ENCODE measurements at regions not wholly inside any gene's neighbourhood (a gene's known extent, or its start where the extent isn't known, plus 50 kb on each side); places are given as distances from the start of the nearest gene placed in this dataset.

DNA sequence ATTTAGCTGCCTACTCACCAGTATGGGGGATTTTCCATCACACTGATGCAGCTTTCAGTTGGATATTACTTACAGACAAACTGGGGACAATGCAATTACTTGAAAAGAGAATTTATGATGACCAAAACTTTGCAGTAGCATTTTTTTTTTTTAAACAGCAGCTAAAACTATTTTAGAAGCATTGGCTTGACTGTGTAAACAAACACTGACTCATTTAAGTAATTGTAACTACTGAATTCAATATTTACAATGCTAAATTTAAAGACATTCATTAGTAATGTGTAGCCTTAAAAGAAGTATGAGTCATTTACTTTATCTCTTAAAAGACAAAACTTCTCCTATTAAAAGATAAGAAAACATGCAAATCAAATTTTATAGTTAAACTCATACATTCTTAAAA lies 295.9 kb upstream of the FERMT1 start:
- Histone ChIP-seq H3K36me3 (ENCODE audit: control insufficient read depth in 2 of 2, insufficient read depth in 1 of 2, low read length in 2 of 2) (no peaks in the 10 kb centered on the region), H3K27ac (ENCODE audit: extremely low read depth, low read depth, low read length) (no peak overlapping the region), H3K4me1 (ENCODE audit: control insufficient read depth, insufficient read depth, low read length) (peaks cover 7% of the 10 kb centered on the region), H3K9me3 (ENCODE audit: control insufficient read depth, insufficient read depth, low read depth, low read length) (no peaks in the 10 kb centered on the region), H3K4me3 (ENCODE audit: low read depth, low read length) (no peak overlapping the region)
- TF ChIP-seq, protein P1, sequence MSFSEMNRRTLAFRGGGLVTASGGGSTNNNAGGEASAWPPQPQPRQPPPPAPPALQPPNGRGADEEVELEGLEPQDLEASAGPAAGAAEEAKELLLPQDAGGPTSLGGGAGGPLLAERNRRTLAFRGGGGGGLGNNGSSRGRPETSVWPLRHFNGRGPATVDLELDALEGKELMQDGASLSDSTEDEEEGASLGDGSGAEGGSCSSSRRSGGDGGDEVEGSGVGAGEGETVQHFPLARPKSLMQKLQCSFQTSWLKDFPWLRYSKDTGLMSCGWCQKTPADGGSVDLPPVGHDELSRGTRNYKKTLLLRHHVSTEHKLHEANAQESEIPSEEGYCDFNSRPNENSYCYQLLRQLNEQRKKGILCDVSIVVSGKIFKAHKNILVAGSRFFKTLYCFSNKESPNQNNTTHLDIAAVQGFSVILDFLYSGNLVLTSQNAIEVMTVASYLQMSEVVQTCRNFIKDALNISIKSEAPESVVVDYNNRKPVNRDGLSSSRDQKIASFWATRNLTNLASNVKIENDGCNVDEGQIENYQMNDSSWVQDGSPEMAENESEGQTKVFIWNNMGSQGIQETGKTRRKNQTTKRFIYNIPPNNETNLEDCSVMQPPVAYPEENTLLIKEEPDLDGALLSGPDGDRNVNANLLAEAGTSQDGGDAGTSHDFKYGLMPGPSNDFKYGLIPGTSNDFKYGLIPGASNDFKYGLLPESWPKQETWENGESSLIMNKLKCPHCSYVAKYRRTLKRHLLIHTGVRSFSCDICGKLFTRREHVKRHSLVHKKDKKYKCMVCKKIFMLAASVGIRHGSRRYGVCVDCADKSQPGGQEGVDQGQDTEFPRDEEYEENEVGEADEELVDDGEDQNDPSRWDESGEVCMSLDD (tag by site-specific recombination; IDR thresholded peaks at IDR 0.05), result no peak
- TF ChIP-seq ZEB2 (tag by site-specific recombination; IDR thresholded peaks at IDR 0.05), result no peak
- no peak for TF ChIP-seq ZNF223 (tag by site-specific recombination; IDR thresholded peaks at IDR 0.05)
- TF ChIP-seq ZBTB17 (tag by site-specific recombination; IDR thresholded peaks at IDR 0.05), result no peak
- ChIA-PET POLR2A (no interaction called here), CTCF (interaction anchor here (1.1 kb wide), 1 partner anchor 154 kb away, joined by 5 read pairs; no protein-coding TSS in a partner anchor)

- no peak overlapping the region for H3K4me3 ChIP-seq (ENCODE audit: low read depth, low read length)
- no peak overlapping the region for H3K27ac ChIP-seq (ENCODE audit: extremely low read depth, low read depth, low read length)
- peaks cover 7% of the 10 kb centered on the region for H3K4me1 ChIP-seq (ENCODE audit: control insufficient read depth, insufficient read depth, low read length)
- no peaks in the 10 kb centered on the region for H3K36me3 ChIP-seq (ENCODE audit: control insufficient read depth in 2 of 2, insufficient read depth in 1 of 2, low read length in 2 of 2)
- no peak for TF ChIP-seq ZNF596 (tag by site-specific recombination; IDR thresholded peaks at IDR 0.05)
- TF ChIP-seq ZNF175 (tag by site-specific recombination; IDR thresholded peaks at IDR 0.05), result no peak
- TF ChIP-seq, protein P2, sequence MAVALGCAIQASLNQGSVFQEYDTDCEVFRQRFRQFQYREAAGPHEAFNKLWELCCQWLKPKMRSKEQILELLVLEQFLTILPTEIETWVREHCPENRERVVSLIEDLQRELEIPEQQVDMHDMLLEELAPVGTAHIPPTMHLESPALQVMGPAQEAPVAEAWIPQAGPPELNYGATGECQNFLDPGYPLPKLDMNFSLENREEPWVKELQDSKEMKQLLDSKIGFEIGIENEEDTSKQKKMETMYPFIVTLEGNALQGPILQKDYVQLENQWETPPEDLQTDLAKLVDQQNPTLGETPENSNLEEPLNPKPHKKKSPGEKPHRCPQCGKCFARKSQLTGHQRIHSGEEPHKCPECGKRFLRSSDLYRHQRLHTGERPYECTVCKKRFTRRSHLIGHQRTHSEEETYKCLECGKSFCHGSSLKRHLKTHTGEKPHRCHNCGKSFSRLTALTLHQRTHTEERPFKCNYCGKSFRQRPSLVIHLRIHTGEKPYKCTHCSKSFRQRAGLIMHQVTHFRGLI (tag by site-specific recombination; IDR thresholded peaks at IDR 0.05), result no peak
- TF ChIP-seq ZNF157 (tag by site-specific recombination; IDR thresholded peaks at IDR 0.05), result no peak
- TF ChIP-seq ZNF670 (tag by site-specific recombination; IDR thresholded peaks at IDR 0.05; ENCODE audit: low read depth), result no peak
- no peak for TF ChIP-seq ZSCAN4 (tag by site-specific recombination; IDR thresholded peaks at IDR 0.05)
- TF ChIP-seq ZNF48 (tag by site-specific recombination; IDR thresholded peaks at IDR 0.05), result no peak
- TF ChIP-seq ZNF600 (tag by site-specific recombination; IDR thresholded peaks at IDR 0.05), result no peak
- no peak for TF ChIP-seq ZNF292 (tag by site-specific recombination; IDR thresholded peaks at IDR 0.05; ENCODE audit: borderline replicate concordance, low read depth)
- TF ChIP-seq, protein P3, sequence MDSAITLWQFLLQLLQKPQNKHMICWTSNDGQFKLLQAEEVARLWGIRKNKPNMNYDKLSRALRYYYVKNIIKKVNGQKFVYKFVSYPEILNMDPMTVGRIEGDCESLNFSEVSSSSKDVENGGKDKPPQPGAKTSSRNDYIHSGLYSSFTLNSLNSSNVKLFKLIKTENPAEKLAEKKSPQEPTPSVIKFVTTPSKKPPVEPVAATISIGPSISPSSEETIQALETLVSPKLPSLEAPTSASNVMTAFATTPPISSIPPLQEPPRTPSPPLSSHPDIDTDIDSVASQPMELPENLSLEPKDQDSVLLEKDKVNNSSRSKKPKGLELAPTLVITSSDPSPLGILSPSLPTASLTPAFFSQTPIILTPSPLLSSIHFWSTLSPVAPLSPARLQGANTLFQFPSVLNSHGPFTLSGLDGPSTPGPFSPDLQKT (IDR thresholded peaks at IDR 0.05; ENCODE audit: borderline replicate concordance, low read depth, low read length), result no peak
- TF ChIP-seq ZNF660 (tag by site-specific recombination; IDR thresholded peaks at IDR 0.05), result no peak
- no peak for TF ChIP-seq REPIN1 (tag by site-specific recombination; IDR thresholded peaks at IDR 0.05; ENCODE audit: low read depth)
- CTCF ChIA-PET, result no interaction called here
- POLR2A ChIA-PET, result no interaction called here
- H3K9me3 ChIP-seq (ENCODE audit: control insufficient read depth, insufficient read depth, low read depth, low read length), result no peaks in the 10 kb centered on the region
These were observed 293.5 kb upstream of the FERMT1 start for GRCh38 chr20:6416371-6416770.

- POLR2A ChIA-PET, result no interaction called here
- TF ChIP-seq ZNF146 (tag by site-specific recombination; IDR thresholded peaks at IDR 0.05) (no peak), ZNF76 (tag by site-specific recombination; IDR thresholded peaks at IDR 0.05; ENCODE audit: borderline replicate concordance, low read depth) (no peak), GLIS1 (tag by site-specific recombination; IDR thresholded peaks at IDR 0.05) (no peak), ZNF10 (tag by site-specific recombination; IDR thresholded peaks at IDR 0.05) (no peak), ZNF776 (tag by site-specific recombination; IDR thresholded peaks at IDR 0.05; ENCODE audit: borderline replicate concordance) (no peak), SCRT1 (tag by site-specific recombination; IDR thresholded peaks at IDR 0.05; ENCODE audit: borderline replicate concordance) (no peak), PRDM6 (tag by site-specific recombination; IDR thresholded peaks at IDR 0.05) (no peak), ZNF621 (tag by site-specific recombination; IDR thresholded peaks at IDR 0.05) (no peak), KLF9 (tag by site-specific recombination; IDR thresholded peaks at IDR 0.05; ENCODE audit: low read depth) (no peak), ZBTB20 (tag by site-specific recombination; IDR thresholded peaks at IDR 0.05) (no peak)
These were observed 288.8 kb upstream of the FERMT1 start for GRCh38 chr20:6411651-6412050.

More at GRCh38 chr20:6411651-6412050, 288.8 kb upstream of the FERMT1 start:
- Histone ChIP-seq H3K4me3 (ENCODE audit: low read depth, low read length) (no peak overlapping the region), H3K27ac (ENCODE audit: extremely low read depth, low read depth, low read length) (no peak overlapping the region), H3K4me1 (ENCODE audit: control insufficient read depth, insufficient read depth, low read length) (no peaks in the 10 kb centered on the region), H3K9me3 (ENCODE audit: control insufficient read depth, insufficient read depth, low read depth, low read length) (no peaks in the 10 kb centered on the region), H3K36me3 (ENCODE audit: control insufficient read depth in 2 of 2, insufficient read depth in 1 of 2, low read length in 2 of 2) (no peaks in the 10 kb centered on the region)
- CTCF ChIA-PET, result interaction anchor here (0.7 kb wide), 1 partner anchor 1283 kb away, joined by 3 read pairs; no protein-coding TSS in a partner anchor
